DMS 273 (cell line): ENCODE measurements at regions not wholly inside any gene's neighbourhood (a gene's known extent, or its start where the extent isn't known, plus 50 kb on each side); places are given as distances from the start of the nearest gene placed in this dataset.

Experiments
- DNase-seq: peaks from one replicate; lab custom pipeline; 2025; ENCODE audit not compliant: unreplicated experiment; lab: John Stamatoyannopoulos, UW

DNA sequence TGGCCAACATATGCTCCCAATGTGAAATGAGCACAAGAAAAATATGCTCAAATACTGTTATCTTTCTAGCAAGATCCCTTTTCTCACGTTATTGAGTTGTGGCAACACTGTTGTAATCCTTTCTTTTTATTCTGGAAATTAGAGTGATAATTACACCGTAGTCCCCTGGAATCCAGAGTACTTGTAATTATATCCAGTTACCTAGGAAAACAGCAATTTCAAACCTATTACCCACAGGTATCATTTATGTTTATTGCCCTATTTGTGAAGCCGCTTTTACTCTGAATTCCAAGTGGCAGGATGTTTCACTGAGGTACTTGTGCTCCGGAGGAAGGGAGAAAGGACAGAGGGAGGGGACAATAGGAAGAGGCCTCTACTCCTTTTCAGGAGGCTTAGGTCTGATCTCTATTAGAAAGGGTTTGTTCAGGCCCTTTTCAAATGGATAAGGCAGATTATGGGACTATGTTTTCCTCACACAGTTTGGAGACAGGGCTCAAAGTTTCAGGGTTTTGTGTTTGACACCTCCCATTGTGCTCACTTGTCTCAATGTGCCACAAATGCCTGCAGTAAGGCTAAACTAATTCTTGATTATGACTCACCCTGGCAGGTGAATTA is 646.6 kb downstream of the TUSC7 start:
- no peak for DNase-seq

DNA sequence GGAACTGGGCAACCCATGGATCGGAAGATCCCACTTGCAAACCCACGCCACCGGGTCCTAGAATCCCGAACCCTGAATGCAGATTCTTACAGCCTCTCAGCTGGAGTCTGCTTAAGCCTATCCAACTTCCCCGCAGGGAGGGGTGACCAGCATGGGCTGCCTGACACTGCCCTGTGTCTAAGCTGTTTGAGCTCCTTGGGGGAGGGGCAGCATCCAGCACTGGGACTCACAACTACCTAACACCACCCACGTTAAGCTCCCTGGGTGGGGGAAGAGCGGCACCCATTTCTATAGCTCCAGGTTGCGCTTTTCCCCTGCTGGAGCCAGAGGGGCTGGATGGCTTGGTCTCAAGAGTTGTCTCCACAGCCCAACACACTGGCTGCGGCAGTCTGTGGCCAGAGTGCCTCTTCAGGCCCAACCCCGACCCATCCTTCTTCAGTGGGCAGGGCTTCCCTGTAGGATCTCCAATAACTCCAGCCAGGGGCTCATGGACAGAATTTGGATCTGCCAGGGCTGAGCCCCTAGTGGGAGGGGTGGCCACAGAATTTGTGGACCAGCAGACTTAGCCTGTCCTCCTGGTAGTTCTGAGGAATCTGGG is 649.2 kb downstream of the TUSC7 start:
- no peak for DNase-seq

DNA sequence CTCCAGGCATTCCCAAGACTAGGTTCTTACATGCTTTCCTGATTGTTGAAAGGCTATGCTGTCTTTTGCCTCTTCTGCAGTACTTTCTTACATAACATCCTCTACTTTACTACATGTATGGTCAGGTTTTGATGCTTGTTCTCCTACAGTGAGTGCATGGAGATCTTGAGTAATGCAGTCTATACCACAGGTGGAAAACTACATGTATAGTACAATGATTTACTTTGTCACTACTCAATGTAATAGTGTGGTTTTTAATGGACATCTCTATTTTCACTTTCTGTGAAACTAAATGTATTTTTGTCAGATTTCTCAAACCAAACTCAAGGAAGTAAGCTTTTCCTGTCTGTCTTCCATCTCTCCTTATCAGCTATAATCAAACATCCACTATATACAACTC is 657.0 kb downstream of the TUSC7 start:
- DNase-seq, result no peak

DNA sequence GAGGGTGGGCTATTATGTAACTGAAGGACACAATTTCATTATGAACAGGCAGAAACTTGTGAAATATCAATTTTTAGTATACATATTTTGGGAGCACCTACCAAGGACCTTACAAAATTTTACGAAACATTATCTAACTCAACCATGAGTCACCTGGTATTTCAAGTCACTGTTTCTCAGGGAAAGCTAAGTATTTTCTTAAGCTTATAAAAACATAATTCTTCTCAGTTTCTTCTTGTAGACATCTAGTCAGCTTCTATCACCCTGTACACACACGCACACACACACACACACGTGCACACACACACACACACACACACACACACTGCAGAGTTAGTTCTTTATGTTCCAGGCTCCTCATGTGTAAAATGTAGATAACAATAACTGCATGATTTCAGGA is 658.3 kb downstream of the TUSC7 start:
- DNase-seq, result no peak

DNA sequence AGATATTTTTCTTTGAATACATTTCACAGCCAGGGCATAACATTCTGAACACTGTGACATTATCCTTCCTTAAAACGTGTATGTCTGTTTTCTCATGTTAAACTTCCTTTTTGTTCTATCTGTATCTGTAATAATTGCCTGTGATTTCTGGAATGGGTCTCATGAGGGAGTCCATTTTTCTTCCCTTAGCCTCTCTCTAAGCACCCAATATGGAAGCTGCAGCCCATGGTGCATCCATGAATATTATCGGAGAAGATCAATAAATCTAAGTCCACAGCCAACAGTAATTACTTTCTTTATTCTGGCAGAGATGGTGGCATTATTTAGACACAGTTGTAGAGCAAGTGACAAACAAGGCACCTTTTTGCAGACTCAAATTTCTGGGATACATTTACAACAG is 671.1 kb downstream of the TUSC7 start:
- no peak for DNase-seq

DNA sequence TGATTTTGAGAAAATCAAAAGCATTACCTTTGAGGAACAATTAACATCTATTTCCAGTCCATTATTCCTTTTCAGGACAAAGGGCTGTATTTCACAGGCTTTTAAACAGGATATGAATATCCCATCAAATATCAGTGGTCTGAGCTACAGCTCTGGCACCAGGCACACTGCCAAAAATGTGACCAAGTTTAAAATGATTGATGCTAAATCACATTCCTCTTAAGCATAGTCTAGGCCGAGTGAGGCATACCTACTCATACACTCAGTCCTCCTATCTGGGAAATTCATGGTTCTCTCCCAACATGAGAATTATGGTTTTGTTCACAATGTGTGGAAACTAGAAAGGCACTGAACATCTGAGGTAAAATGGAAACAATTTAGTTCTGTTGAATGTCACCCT is 683.5 kb downstream of the TUSC7 start:
- no peak for DNase-seq

DNA sequence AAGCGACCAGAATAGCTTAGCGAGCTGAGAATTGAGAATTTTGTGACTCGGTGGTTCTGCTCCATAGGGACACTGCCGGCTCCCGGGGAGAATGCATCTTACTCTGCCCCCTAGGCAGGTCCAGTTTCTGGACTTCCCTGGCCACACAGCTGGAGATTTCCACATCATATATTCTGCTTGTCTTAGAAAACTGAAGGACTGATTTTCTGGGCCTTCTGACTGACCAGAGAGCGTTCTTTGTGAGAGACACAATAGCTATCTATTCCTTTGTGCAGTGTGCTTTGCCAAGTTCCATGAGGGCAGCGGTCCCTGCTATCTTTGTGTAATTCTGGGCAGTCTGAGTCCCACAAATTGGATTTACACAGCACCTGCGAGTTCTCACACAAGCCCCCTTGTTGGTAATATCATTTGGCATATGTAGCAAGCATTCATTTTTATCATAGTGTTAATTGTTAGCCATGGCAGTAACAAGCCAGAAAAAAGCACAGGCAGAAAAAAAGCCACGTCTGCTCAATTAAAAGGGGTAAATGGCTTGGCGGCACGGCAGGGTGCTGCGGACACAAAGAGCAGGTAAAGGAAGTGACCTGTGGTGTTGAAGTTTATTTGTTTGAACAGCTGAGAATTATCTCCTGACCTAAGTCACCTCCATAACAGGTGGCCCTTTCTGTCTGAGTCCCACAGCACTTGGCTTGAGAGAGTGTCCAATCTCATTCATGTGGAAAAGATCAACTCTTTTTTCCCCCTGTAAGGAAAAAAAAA is 688.7 kb downstream of the TUSC7 start:
- DNase-seq, result no peak

DNA sequence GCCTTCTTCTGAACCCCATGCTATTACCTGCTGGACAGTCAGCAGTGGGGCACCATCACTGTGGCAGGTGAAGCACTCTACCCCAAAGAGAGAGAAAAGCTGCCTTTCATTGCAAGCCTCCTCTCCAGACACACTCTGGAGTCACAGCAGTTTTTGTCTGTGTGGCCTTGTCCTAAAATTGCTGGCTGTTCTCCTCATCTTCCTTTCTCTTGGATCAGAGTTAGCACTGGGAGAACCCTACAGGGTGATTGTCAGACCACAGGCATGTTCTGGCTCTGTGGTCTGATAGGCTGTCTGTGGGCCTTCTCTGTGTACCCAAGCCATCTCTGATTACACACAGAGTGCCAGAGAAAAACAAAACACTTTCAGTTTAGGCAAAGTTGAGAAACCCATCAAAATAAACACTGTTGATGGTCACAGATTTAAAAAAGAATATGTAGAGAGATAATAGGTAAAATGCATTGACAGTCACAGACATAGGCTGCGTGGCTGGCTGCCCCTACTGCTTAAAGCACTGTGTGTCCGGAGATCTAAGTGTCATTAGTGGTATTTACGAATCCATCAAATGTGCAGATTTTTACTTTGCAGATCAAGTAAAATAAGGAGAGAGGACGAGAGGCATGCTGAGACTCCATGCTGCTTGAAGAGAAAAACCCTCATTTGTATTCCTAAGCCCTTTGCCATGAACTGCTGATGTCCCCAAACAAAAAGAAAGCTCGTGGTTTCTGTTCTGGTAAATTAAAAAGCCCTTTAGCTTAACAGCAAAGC is 689.9 kb downstream of the TUSC7 start:
- peak; percentile 74 for DNase-seq

DNA sequence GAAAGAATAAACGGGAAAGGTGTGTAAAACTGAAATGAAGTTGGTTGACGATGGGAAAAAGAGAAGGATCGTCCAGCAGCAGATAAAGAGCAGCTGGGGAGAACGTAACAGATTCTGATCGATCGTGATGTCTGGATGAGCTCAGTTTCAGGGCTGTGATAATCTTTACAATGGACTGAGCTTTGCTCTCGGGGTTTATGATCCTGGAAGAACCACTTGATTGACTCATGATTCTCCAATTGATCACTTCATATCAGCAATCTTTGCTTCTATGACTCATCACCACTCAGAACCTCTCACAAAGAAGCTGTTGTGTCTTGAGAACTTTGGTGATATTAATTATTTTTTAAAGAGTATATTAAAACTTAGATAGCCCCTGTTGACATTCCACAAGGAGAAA is 690.7 kb downstream of the TUSC7 start:
- peak; percentile 42 for DNase-seq

DNA sequence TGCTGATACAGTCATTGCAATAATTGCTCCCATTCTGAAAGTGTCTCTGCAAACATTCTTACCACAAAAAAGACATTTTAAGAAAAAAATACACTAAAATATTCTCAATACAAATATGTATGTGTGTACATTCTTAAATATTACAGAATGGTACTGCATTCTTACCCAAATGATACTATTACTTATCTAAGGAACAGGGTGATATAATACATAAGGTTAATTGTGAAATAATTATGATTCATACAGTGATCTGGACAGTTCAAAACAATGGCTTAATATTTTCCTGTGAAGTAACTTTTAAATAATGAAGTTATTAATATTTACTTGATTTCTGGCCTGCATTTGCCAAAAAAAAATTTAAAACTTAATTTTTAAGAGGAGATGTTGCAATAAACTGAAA is 694.6 kb downstream of the TUSC7 start:
- DNase-seq, result no peak

DNA sequence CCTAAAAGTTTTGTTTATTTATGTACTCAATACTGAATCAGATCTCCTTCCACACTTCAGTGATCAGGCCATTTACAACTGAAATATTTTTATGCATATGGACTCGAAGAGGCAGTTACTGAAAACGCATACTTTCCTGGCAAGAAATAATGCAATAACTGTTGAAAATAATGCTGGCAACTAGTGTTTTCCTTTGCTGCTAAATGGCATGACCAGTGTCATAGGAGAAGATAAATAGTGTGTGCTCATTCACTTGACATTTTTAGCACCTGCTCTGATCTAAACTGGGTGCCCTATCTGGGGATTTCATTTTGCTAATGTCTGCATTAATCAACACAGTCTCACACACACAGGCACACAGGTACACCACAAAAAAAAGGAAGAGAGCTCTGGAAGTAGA is 695.2 kb downstream of the TUSC7 start:
- DNase-seq, result no peak

DNA sequence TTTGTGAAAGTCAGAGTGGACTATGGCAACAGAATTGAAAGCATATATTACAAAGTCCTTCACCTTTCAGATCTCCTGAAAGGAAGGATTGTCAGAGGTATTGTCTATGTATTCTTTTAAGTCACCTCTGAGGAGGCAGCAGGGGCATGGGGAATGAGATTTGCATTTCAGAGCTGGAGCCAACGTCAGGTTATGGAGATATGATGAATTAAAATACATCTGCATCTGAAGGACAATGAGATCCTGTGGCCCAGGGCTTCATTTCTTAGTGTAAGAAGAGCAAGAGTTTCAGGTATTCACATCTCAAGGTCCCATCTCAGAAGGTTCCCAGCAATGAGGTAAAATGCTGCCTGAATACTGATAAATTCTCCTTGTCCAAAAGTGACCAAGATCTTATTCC is 695.8 kb downstream of the TUSC7 start:
- no peak for DNase-seq

DNA sequence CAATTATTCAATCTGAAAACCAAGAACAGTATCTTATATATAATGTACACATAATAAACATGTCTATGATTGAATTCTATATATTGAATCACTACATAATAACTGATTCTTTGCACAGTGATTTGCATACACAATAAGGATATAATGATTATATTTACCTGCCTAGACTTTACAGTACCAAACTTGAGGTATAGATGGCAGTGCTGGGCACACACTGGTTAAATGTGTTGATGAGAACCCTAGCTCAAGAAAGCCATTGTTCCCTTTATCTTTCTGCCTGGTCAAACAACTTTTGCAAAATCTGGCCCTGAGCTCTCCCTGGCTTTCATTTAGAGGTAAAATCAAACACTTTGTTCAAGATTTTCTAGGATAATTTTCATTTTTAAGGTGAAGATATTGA is 697.7 kb downstream of the TUSC7 start:
- DNase-seq, result peak; percentile 69

DNA sequence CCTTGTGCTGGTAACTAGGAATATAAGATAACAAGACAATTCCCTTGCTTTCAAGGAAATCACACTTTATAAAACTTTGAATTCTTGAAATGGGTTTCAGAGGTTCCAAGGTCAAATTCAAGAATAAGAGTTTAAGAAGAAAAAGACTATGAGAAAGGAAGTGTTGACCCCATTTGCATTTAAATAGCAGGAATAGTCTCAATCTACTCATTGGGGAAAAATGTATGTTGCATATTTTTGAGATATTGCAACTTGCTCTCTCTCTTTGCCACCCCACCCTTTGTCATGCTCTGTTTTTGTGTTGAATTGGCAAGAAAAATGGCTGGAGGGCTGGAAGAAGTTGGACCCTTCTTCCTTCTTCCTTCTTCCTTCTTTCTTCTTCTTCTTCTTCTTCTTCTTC is 699.2 kb downstream of the TUSC7 start:
- no peak for DNase-seq

DNA sequence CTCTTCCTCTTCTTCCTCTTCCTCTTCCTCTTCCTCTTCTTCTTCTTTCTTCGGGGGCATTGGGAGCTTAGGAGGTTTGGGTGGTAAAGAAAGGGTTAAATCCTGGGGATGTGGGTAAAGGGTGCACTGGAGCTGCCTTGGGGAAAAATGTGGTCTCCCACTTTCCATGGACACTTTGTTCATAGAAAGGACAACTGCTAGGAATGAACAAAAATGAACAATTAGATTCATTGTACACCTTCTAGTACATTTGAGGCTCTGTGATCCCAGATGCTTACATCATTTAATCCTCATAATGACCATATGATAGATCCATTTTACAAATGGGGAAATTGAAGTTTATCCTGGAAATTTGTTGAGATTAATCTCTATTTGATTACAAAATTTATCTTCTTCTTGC is 699.7 kb downstream of the TUSC7 start:
- DNase-seq, result no peak

DNA sequence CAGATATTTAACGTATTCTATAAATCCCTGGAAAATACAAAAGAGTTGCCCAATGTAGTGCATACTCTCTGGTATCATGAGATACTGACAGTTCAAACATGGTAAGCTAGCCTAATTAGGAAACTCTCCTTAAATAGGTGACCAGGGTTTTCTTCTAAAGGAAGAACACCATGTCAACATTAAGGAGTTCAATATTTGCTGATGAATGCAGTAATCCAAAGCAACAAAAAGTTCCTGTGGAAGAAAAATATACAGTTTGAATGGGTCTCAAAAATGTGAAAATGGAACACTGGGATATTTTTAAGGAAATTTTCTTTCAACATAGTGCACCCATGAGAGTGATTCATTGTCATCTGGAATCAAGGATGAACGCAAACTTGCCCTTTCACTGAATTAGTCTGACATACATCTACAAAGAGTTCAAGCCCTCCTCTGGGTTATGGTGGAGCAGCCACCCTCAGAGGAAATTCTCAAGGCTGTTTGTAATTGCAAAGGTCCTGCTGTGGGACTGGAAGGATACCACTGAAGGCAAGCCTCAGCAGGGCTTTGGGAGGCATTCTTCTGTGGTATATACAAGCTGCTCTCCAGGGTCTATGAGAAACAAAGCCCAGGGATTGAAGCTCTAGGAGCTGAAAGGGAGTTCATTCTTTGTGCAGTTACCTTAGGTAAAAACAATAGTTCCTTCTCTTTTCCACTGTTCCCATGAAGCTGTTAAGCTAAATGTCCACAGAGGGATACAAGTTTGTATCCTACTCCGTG is 700.3 kb downstream of the TUSC7 start:
- no peak for DNase-seq

DNA sequence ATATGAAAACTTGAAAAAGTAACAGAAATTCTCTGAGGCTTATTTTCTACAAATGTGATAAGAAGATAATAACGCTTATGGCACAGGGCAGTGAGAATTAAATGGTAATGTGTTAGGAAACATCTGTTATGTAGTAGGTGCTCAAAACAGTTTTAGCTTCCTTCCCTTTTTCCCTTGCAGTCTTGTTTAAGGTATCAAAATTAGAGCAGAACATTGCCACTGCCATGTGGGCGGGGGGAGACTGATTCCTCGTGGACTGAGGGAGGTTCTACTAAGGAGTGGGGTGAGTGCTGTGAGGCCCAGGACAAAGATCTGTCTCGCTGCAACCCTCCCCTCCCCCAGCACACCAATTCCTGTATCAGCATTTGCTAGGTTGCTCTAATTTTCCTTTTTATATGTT is 702.4 kb downstream of the TUSC7 start:
- peak; percentile 50 for DNase-seq

DNA sequence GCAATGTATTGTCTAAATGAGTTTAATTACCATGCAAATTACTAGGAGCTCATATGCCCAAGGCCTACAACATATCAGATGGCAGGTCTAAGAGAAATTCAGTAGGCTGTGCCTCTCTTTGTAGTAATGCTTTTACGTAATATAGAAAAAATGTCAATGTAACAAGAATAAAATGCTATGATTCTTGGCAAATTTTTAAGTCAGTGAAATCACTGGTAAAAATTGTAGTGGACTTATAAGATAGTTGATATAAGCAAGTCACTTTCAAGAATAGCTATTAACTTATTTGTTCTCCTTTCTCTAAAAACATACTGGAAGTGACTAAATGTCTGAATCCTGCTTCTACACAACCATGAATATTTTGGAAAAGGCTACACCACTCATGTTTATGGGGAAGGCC is 707.8 kb downstream of the TUSC7 start:
- DNase-seq, result no peak

DNA sequence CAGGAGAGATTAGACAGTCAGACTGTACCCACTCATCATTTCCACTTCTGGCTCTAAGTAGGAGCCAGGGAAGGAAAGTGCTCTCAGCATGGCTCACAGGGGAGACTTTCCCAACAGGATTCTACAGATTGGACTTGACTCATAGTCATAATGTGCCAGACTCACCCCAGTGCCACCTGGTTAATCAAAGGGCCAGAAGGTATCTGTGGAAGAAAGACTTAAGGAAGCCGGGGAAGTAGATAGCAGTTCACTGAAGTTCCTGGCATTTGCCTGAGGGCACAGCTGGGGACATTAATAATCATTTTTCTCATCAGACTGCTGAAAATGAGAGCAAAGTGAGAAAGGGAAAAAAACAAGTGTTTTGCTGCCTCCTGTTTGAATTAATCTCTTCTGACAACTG is 717.5 kb downstream of the TUSC7 start:
- DNase-seq, result peak; percentile 61

DNA sequence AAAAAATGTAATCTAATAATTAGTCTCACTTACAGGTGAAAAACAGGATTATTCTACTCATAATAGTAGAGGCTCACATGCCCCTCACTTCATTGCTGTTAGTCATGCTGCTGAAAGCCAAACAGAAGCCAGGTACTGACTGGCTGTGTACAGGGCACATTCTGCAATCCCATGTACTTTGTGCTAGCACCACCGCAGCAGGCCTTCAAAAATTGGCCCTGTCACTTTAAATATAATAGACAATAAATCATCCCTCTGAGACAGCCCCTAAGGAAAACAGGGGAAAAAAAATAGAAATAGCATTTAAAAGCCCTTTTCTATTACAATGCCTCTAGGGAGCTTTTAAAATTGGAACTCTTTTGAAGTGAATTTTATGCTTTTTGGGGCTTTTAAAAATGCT is 723.8 kb downstream of the TUSC7 start:
- DNase-seq, result no peak
